Memory B cell (primary cell): ENCODE measurements at regions not wholly inside any gene's neighbourhood (a gene's known extent, or its start where the extent isn't known, plus 50 kb on each side); places are given as distances from the start of the nearest gene placed in this dataset.
"Not testable (repeated sequence)": the region's sequence is repeated elsewhere in the genome, so short reads cannot be mapped to it uniquely, and the experiment has no call there.

Source experiments
- ATAC-seq: fragments of 150-1000 bp; cut with Tn5 transposase; 2 replicates; pipeline ENCODE4 v1.10.0; 2021; ENCODE audit warnings: low read depth, mild to moderate bottlenecking, moderate library complexity
- DNase-seq, 2 donors: peaks; one replicate each; pipeline ENCODE4 v3.0.0; 2022; ENCODE audit warnings: low spot score in 2 of 2
- H3K27ac Mint-ChIP-seq: one replicate; pipeline ENCODE4 v1.8.0; 2022; ENCODE audit warnings: mild to moderate bottlenecking, moderate library complexity, mixed read lengths
- H3K27me3 Mint-ChIP-seq: one replicate; pipeline ENCODE4 v1.8.0; 2022; ENCODE audit warnings: mixed read lengths
- H3K36me3 Mint-ChIP-seq: one replicate; pipeline ENCODE4 v1.8.0; 2022; ENCODE audit warnings: mild to moderate bottlenecking, mixed read lengths
- H3K4me1 Mint-ChIP-seq: one replicate; pipeline ENCODE4 v1.8.0; 2022; ENCODE audit warnings: mixed read lengths
- H3K4me3 Mint-ChIP-seq: one replicate; pipeline ENCODE4 v1.8.0; 2022; ENCODE audit warnings: mild to moderate bottlenecking, moderate library complexity, mixed read lengths
- H3K9me3 Mint-ChIP-seq: one replicate; pipeline ENCODE4 v1.8.0; 2022; ENCODE audit warnings: mixed read lengths

- Mint-ChIP-seq H3K36me3 (peaks cover 6% of the 10 kb centered on the region), H3K27ac (no peak overlapping the region)
- no peak for ATAC-seq
These were observed 113.8 kb upstream of the ITGB1 start for GRCh38 chr10:33071857-33072256.

GRCh38 chr10:33070101-33070500 is 112.1 kb upstream of the ITGB1 start:
- DNase-seq (no peak), ATAC-seq (no peak)
- H3K36me3 Mint-ChIP-seq: peaks cover 6% of the 10 kb centered on the region
- H3K27me3 Mint-ChIP-seq: no peaks in the 10 kb centered on the region
- H3K4me1 Mint-ChIP-seq: peaks cover 17% of the 10 kb centered on the region
- H3K27ac Mint-ChIP-seq: no peak overlapping the region
- no peak overlapping the region for H3K4me3 Mint-ChIP-seq
- H3K9me3 Mint-ChIP-seq: peaks cover 4% of the 10 kb centered on the region

More at GRCh38 chr10:33071857-33072256, 113.8 kb upstream of the ITGB1 start:
- Mint-ChIP-seq H3K4me1 (peaks cover 15% of the 10 kb centered on the region), H3K4me3 (no peak overlapping the region), H3K9me3 (peaks cover 4% of the 10 kb centered on the region), H3K27me3 (no peaks in the 10 kb centered on the region)
- DNase-seq: no peak

GRCh38 chr10:33067917-33068316 is 109.9 kb upstream of the ITGB1 start:
- no peak overlapping the region for H3K4me3 Mint-ChIP-seq
- DNase-seq: no peak
- H3K27me3 Mint-ChIP-seq: no peaks in the 10 kb centered on the region
- H3K4me1 Mint-ChIP-seq: peaks cover 12% of the 10 kb centered on the region
- no peak overlapping the region for H3K27ac Mint-ChIP-seq
- ATAC-seq: no peak
- H3K36me3 Mint-ChIP-seq: peaks cover 6% of the 10 kb centered on the region
- H3K9me3 Mint-ChIP-seq: peaks cover 2% of the 10 kb centered on the region

GRCh38 chr10:33067481-33067880 is 109.5 kb upstream of the ITGB1 start:
- no peak overlapping the region for H3K4me3 Mint-ChIP-seq
- H3K36me3 Mint-ChIP-seq: peaks cover 6% of the 10 kb centered on the region
- no peaks in the 10 kb centered on the region for H3K27me3 Mint-ChIP-seq
- no peak overlapping the region for H3K27ac Mint-ChIP-seq
- DNase-seq: no peak
- no peak for ATAC-seq
- H3K9me3 Mint-ChIP-seq: peaks cover 2% of the 10 kb centered on the region
- peaks cover 11% of the 10 kb centered on the region for H3K4me1 Mint-ChIP-seq

- Mint-ChIP-seq H3K27me3 (no peaks in the 10 kb centered on the region), H3K4me1 (peaks cover 8% of the 10 kb centered on the region), H3K27ac (no peak overlapping the region), H3K4me3 (no peak overlapping the region), H3K36me3 (peaks cover 6% of the 10 kb centered on the region), H3K9me3 (peaks cover 2% of the 10 kb centered on the region)
- ATAC-seq: no peak
- DNase-seq: no peak
These were observed 108.7 kb upstream of the ITGB1 start for GRCh38 chr10:33066558-33067236.

- DNase-seq (no peak), ATAC-seq (no peak)
- Mint-ChIP-seq H3K4me1 (peaks cover 8% of the 10 kb centered on the region), H3K27me3 (no peaks in the 10 kb centered on the region), H3K27ac (no peak overlapping the region), H3K4me3 (no peak overlapping the region), H3K9me3 (peaks cover 2% of the 10 kb centered on the region), H3K36me3 (peaks cover 2% of the 10 kb centered on the region)
These were observed 107.1 kb upstream of the ITGB1 start for GRCh38 chr10:33065111-33065510.

- H3K27me3 Mint-ChIP-seq: no peaks in the 10 kb centered on the region
- H3K4me1 Mint-ChIP-seq: peaks cover 8% of the 10 kb centered on the region
- ATAC-seq (no peak), DNase-seq (no peak)
- no peak overlapping the region for H3K4me3 Mint-ChIP-seq
- peaks cover 2% of the 10 kb centered on the region for H3K9me3 Mint-ChIP-seq
- peaks cover 2% of the 10 kb centered on the region for H3K36me3 Mint-ChIP-seq
- H3K27ac Mint-ChIP-seq: no peak overlapping the region
These were observed 106.7 kb upstream of the ITGB1 start for GRCh38 chr10:33064706-33065105.

- Mint-ChIP-seq H3K4me3 (no peak overlapping the region), H3K27ac (no peak overlapping the region), H3K9me3 (no peaks in the 10 kb centered on the region), H3K36me3 (peaks cover 1% of the 10 kb centered on the region), H3K27me3 (no peaks in the 10 kb centered on the region), H3K4me1 (peaks cover 5% of the 10 kb centered on the region)
- no peak for DNase-seq
- no peak for ATAC-seq
These were observed 99.6 kb upstream of the ITGB1 start for GRCh38 chr10:33057620-33058019.

- DNase-seq: no peak
- Mint-ChIP-seq H3K27me3 (no peaks in the 10 kb centered on the region), H3K27ac (no peak overlapping the region), H3K4me3 (no peak overlapping the region), H3K36me3 (peaks cover 1% of the 10 kb centered on the region), H3K4me1 (peaks cover 5% of the 10 kb centered on the region), H3K9me3 (no peaks in the 10 kb centered on the region)
- no peak for ATAC-seq
These were observed 99.0 kb upstream of the ITGB1 start for GRCh38 chr10:33056828-33057596.

GRCh38 chr10:33055625-33056024 is 97.6 kb upstream of the ITGB1 start:
- H3K27me3 Mint-ChIP-seq: no peaks in the 10 kb centered on the region
- no peaks in the 10 kb centered on the region for H3K9me3 Mint-ChIP-seq
- peaks cover 9% of the 10 kb centered on the region for H3K4me1 Mint-ChIP-seq
- H3K27ac Mint-ChIP-seq: no peak overlapping the region
- H3K4me3 Mint-ChIP-seq: no peak overlapping the region
- ATAC-seq: no peak
- DNase-seq: no peak
- H3K36me3 Mint-ChIP-seq: peaks cover 1% of the 10 kb centered on the region

- ATAC-seq: no peak
- no peaks in the 10 kb centered on the region for H3K9me3 Mint-ChIP-seq
- no peaks in the 10 kb centered on the region for H3K27me3 Mint-ChIP-seq
- H3K27ac Mint-ChIP-seq: no peak overlapping the region
- H3K36me3 Mint-ChIP-seq: no peaks in the 10 kb centered on the region
- no peak overlapping the region for H3K4me3 Mint-ChIP-seq
- no peak for DNase-seq
- peaks cover 12% of the 10 kb centered on the region for H3K4me1 Mint-ChIP-seq
These were observed 95.1 kb upstream of the ITGB1 start for GRCh38 chr10:33052915-33053810.

- Mint-ChIP-seq H3K27me3 (no peaks in the 10 kb centered on the region), H3K4me3 (no peak overlapping the region), H3K9me3 (no peaks in the 10 kb centered on the region), H3K36me3 (no peaks in the 10 kb centered on the region), H3K4me1 (peaks cover 13% of the 10 kb centered on the region), H3K27ac (no peak overlapping the region)
- ATAC-seq: no peak
- DNase-seq: no peak
These were observed 94.3 kb upstream of the ITGB1 start for GRCh38 chr10:33052263-33052875.

GRCh38 chr10:33049963-33050920 is 92.2 kb upstream of the ITGB1 start:
- ATAC-seq, H3K27me3 Mint-ChIP-seq, H3K36me3 Mint-ChIP-seq, DNase-seq, H3K9me3 Mint-ChIP-seq: not testable (repeated sequence)
- peaks cover 16% of the 10 kb centered on the region for H3K4me1 Mint-ChIP-seq
- peak overlapping the region; percentile 35 for H3K27ac Mint-ChIP-seq
- H3K4me3 Mint-ChIP-seq: peak overlapping the region; percentile 80
